ENCODE measurements at regions not wholly inside any gene's neighbourhood (a gene's known extent, or its start where the extent isn't known, plus 50 kb on each side); places are given as distances from the start of the nearest gene placed in this dataset.
A peak's percentile ranks its signal among the peaks of the same experiment; 100 is the strongest.

DNA sequence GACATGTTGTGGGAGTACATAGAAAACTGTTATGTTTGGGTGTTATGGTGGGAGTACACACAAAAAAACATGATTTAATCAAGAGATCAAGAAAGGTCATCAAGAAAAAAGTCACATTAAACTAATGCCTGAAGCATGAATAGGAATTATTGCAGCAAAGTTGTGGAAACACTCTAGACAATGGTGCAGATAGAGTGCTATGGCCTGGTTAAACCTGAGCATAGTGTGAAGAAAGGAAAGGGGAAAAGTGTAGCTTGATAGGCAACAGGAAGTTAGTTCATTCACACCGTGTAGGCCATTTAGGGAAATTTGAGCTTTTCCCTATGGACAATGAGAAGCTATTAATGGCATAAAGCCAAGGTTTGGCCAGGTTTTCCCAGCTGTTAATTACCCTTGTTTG lies 162.1 kb upstream of the EMCN start:
- Histone ChIP-seq H4K20me1 (replicated peaks; ENCODE audit: control insufficient read depth, extremely low read depth, insufficient read depth, low read length) (no peaks in the 10 kb centered on the region), H2AFZ (ENCODE audit: low read depth, low read length) (no peak overlapping the region), H3K4me3 (replicated peaks in 1 of 3; ENCODE audit: insufficient read depth in 1 of 3, low read depth in 1 of 3, low read length in 3 of 3) (no peak overlapping the region), H3K4me2 (ENCODE audit: insufficient read depth, low read length) (no peak overlapping the region), H3K27me3 (ENCODE audit: control insufficient read depth in 2 of 2, insufficient read depth in 2 of 2, low read length in 2 of 2) (no peaks in the 10 kb centered on the region), H3K36me3 (ENCODE audit: control insufficient read depth in 2 of 2, extremely low read depth in 1 of 2, insufficient read depth in 2 of 2, low read length in 2 of 2) (no peaks in the 10 kb centered on the region), H3K9ac (replicated peaks; ENCODE audit: extremely low read depth, insufficient read depth, low read length) (no peak overlapping the region), H3K27ac (ENCODE audit: insufficient read depth, low read depth, low read length) (no peak overlapping the region), H3K9me3 (replicated peaks; ENCODE audit: control insufficient read depth, insufficient read depth, low read length) (no peaks in the 10 kb centered on the region), H3K79me2 (ENCODE audit: control insufficient read depth, insufficient read depth, low read length) (no peaks in the 10 kb centered on the region), H3K9me1 (replicated peaks; ENCODE audit: control insufficient read depth, extremely low read depth, insufficient read depth, low read length) (no peaks in the 10 kb centered on the region), H3K4me1 (ENCODE audit: control insufficient read depth, extremely low read depth, insufficient read depth, low read length) (no peaks in the 10 kb centered on the region)
- no TSS peak for BruUV-seq (replicated peaks)
- TF ChIP-seq POLR2A (IDR thresholded peaks at IDR 0.05; ENCODE audit: low read depth, low read length): no peak
- TF ChIP-seq FOS (IDR thresholded peaks at IDR 0.05; ENCODE audit: borderline replicate concordance, insufficient read depth, low read length): no peak
- TF ChIP-seq EZH2 (IDR thresholded peaks at IDR 0.05; ENCODE audit: borderline replicate concordance, low read depth, low read length, severe bottlenecking): no peak
- TF ChIP-seq GATA2 (IDR thresholded peaks at IDR 0.05; ENCODE audit: insufficient read depth, insufficient read length, low read depth, low read length): no peak
- TF ChIP-seq, protein P1, sequence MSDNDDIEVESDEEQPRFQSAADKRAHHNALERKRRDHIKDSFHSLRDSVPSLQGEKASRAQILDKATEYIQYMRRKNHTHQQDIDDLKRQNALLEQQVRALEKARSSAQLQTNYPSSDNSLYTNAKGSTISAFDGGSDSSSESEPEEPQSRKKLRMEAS (IDR thresholded peaks at IDR 0.05; ENCODE audit: insufficient read depth, insufficient read length): no peak
- TF ChIP-seq JUN (IDR thresholded peaks at IDR 0.05; ENCODE audit: borderline replicate concordance, insufficient read depth, insufficient read length, low read depth): no peak
- TF ChIP-seq, protein P2, sequence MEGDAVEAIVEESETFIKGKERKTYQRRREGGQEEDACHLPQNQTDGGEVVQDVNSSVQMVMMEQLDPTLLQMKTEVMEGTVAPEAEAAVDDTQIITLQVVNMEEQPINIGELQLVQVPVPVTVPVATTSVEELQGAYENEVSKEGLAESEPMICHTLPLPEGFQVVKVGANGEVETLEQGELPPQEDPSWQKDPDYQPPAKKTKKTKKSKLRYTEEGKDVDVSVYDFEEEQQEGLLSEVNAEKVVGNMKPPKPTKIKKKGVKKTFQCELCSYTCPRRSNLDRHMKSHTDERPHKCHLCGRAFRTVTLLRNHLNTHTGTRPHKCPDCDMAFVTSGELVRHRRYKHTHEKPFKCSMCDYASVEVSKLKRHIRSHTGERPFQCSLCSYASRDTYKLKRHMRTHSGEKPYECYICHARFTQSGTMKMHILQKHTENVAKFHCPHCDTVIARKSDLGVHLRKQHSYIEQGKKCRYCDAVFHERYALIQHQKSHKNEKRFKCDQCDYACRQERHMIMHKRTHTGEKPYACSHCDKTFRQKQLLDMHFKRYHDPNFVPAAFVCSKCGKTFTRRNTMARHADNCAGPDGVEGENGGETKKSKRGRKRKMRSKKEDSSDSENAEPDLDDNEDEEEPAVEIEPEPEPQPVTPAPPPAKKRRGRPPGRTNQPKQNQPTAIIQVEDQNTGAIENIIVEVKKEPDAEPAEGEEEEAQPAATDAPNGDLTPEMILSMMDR (IDR thresholded peaks at IDR 0.05; ENCODE audit: extremely low read depth in 1 of 2, insufficient read depth in 1 of 2, low read depth in 1 of 2, low read length in 2 of 2): no peak
- no peak for TF ChIP-seq MYC (IDR thresholded peaks at IDR 0.05; ENCODE audit: low read depth, low read length)
- TF ChIP-seq POLR2AphosphoS5 (IDR thresholded peaks at IDR 0.05; ENCODE audit: insufficient read depth, low read depth, low read length): no peak
- intact Hi-C loops (cut with micrococcal nuclease) (no loop called here), dilution Hi-C loops (cut with MboI; ENCODE audit: extremely low pct_ligation_motif_present, low sequenced_read_pairs) (no loop called here)
- ChIA-PET POLR2A (no interaction called here), CTCF (no interaction called here)
- DNase-seq (ENCODE audit: low read depth, low spot score) (peak; percentile 14), FAIRE-seq (no peak)

Data from endothelial cell of umbilical vein (primary cell).